Erythroblast (primary cell): ENCODE measurements at regions not wholly inside any gene's neighbourhood (a gene's known extent, or its start where the extent isn't known, plus 50 kb on each side); places are given as distances from the start of the nearest gene placed in this dataset.
"Not testable (repeated sequence)": the region's sequence is repeated elsewhere in the genome, so short reads cannot be mapped to it uniquely, and the experiment has no call there.

Experiments
- DNase-seq, 2 experiments: peaks; one replicate each; lab custom pipeline; 2025; lab: John Stamatoyannopoulos, UW
- GATA1 ChIP-seq: IDR thresholded peaks from 2 replicates; pipeline ENCODE4 v1.6.1; 2011; ENCODE audit warnings: low read depth, mild to moderate bottlenecking, control low read depth, low read length, moderate library complexity
- POLR2A ChIP-seq: IDR thresholded peaks from 2 replicates; pipeline ENCODE4 v1.6.1; 2011; ENCODE audit warnings: mild to moderate bottlenecking, low read length

DNA sequence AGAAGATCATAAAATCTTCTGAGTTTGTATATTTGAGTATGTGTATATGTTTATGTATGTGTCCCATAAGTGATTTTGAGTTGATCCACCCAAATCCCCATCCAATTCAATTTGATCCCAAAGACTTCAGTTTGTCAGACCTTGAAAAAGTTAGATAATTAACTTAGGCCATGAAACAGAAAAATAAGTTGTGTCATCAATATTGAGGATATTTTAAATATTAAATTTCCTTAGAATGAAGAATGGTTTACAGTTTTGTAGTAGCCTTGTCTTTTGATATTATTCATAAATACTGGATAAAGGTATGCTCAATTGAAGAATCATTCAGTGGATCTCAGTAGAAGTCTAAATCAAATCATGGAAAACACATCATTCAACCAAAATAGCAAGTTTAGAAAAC, 864.4 kb upstream of the INTU start:
- TF ChIP-seq POLR2A (no peak), GATA1 (no peak)
- no peak for DNase-seq

DNA sequence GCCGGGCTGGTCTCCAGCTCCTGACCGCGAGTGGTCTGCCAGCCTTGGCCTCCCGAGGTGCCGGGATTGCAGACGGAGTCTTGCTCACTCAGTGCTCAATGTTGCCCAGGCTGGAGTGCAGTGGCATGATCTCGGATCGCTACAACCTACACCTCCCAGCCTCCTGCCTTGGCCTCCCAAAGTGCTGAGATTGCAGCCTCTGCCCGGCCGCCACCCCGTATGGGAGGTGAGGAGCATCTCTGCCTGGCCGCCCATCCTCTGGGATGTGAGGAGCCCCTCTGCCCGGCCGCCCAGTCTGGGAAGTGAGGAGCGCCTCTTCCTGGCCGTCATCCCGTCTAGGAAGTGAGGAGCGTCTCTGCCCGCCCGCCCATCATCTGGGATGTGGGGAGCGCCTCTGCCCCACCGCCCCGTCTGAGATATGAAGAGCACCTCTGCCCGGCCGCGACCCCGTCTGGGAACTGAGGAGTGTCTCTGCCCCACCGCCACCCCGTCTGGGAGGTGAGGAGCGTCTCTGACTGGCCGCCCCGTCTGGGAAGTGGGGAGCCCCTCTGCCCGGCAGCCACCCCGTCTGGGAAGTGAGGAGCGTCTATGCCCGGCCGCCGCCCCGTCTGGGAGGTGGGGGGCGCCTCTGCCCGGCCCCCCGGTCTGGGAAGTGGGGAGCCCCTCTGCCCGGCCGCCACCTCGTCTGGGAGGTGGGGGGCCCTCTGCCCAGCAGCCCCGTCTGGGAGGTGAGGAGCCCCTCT, 861.8 kb upstream of the INTU start:
- not testable (repeated sequence) for DNase-seq

DNA sequence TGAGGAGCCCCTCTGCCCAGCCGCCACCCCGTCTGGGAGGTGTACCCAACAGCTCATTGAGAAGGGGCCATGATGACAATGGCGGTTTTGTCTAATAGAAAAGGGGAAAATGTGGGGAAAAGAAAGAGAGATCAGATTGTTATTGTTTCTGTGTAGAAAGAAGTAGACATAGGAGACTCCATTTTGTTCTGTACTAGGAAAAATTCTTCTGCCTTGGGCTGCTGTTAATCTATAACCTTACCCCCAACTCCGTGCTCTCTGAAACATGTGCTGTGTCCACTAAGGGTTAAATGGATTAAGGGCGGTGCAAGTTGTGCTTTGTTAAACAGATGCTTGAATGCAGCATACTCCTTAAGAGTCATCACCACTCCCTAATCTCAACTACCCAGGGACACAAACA, 861.1 kb upstream of the INTU start:
- DNase-seq = not testable (repeated sequence)

DNA sequence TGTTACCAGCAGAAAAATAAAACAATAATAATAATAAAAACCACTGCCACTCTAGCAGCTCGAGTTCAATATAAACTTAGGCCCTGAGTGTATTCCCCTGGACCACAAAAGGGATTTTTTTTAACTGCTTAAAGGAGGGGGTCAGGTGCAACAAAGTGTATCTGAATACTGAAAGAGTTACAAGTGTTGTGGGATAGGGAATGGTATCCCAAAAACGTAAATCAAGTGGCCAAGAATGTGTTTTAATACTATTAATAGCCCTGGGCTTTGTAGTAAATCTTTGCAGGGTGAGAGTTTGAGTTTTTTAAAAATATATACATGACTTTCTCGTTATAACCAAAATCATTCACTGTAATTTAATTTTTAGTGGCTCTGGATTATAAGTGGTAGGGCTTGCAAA, 860.1 kb upstream of the INTU start:
- DNase-seq = no peak
- no peak for TF ChIP-seq GATA1
- no peak for TF ChIP-seq POLR2A

DNA sequence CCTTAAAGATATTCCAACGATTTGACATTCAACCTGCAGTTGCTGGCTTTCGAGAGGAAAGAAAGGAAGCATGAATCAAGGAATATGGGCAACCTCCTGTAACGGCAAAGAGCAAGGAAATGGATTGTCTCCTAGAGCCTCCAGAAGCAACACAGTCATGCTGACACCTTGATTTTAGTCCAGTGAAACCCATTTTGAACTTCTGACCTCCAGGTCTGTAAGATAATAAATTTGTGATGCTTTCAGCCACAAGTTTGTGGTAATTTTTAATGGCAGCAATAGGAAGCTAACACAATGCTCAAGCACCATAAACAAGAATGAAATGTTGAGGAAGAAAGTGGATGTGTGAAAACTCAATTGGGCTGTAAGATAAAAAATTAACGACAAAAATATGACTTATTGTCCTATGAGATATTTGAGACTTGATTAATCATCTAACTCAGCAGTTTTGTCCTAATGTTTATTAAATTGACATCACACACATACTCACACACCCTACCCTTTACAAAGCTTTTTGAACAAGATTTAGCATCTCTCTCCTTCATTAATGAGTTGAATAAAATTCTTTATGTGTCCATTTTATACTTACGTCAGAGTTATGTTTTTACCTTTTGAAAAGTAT, 857.2 kb upstream of the INTU start:
- no peak for DNase-seq
- TF ChIP-seq GATA1 (no peak), POLR2A (no peak)

GRCh38 chr4:126776361-126776760, 856.4 kb upstream of the INTU start:
- TF ChIP-seq POLR2A (no peak), GATA1 (no peak)
- no peak for DNase-seq

GRCh38 chr4:126777649-126778048, 855.1 kb upstream of the INTU start:
- no peak for DNase-seq
- TF ChIP-seq POLR2A (no peak), GATA1 (no peak)

GRCh38 chr4:126778348-126778747, 854.4 kb upstream of the INTU start:
- TF ChIP-seq POLR2A (no peak), GATA1 (no peak)
- DNase-seq = no peak

GRCh38 chr4:126779001-126779400, 853.8 kb upstream of the INTU start:
- TF ChIP-seq POLR2A (no peak), GATA1 (no peak)
- no peak for DNase-seq

DNA sequence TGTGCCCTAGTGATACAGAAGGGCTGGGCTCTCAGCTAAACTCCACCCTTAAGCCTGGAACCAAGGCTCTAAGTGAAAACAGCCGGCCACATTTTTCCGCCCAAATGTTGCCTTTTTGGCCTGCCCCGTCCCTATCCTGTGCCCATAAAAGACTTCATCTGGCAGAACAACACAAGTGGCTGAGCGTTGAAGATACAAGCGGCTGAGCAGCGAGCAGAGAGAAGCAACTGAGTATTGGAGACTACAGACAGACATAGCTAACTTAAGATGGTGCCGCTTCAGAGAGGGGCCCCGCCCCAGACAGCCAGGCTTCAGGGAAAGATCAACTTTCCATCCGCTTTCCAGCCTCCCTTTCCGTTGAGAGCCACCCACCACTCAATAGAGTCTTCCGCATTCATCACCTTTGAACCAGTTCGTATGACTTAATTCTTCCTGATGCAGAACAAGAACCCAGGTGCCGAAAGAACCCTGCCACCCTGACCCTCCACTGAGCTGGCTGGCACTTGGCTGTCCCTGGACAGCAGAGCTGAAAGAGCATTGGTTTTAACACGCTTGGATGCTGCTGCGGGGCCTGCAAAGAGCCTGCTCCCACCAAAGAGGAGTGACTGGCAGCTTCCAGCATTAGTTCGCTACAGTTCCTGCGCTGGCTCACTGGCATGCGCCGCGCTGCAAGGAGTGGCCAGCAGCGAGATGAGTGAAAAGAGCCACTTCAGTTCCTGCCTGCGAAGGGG, 853.2 kb upstream of the INTU start:
- TF ChIP-seq POLR2A = no peak
- no peak for TF ChIP-seq GATA1
- no peak for DNase-seq

DNA sequence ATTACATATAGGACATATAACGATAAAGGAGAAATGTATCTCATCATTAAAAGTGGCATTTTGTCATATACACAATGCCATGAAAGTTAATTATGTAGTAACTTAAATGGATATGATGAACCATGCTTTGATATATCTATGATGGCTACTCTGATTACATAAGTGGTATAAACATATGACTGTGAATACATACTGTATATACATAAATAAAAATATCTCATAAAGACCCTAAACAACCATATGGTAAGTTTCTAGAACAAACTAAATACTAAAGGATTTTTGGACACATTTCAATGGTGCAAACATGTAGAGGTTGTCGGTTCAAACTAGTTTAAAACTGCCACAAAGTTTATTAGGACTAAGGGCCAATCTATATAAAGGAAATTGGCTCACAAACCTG, 849.6 kb upstream of the INTU start:
- TF ChIP-seq POLR2A (no peak), GATA1 (no peak)
- DNase-seq = no peak

DNA sequence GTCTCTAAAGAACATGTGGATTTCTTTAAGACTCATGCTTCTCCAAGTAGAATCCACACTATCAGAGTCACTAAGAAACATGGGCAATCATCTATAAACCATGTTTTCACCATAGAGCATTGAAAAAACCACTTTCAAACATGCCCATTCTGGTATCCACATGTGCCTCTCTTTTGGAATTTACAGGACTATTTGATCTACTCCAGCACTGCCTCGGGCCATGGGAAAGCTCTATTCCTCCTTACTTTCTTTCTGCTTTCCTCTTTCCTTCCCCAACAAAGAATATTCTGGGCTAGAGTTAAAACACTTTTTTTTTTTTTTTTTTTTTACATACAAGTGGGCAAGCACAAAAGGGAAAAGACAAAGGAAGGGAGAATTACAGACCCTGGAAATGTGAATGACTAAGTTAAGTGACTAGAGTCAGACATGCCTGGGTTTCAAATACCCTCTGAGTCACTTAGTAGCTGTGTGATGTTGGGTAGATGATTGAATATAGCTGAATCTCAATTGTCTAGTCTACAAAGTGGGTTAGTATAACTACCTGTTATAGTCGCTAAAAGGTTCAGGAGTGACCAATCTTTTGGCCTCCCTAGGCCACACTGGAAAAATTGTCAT, 847.7 kb upstream of the INTU start:
- no peak for DNase-seq
- TF ChIP-seq GATA1 (no peak), POLR2A (no peak)

DNA sequence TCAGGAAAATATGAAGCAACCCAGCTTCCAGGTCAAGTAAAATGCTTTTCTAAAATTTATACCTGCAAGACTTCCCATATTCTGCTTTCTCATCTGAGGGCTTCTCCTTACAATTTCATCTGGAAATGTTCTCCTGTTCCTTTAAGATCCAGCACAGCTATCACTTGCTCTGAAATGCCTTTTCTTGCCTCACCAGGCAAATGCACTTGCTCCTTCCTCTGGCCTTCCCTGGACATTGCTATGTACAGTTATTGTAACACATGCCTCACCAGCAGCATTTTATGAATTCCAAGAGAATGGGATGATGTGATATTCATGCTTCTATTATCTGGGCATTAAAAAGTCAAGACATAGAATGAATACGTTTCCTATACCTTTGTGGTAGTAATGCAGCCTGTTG, 842.1 kb upstream of the INTU start:
- no peak for DNase-seq

DNA sequence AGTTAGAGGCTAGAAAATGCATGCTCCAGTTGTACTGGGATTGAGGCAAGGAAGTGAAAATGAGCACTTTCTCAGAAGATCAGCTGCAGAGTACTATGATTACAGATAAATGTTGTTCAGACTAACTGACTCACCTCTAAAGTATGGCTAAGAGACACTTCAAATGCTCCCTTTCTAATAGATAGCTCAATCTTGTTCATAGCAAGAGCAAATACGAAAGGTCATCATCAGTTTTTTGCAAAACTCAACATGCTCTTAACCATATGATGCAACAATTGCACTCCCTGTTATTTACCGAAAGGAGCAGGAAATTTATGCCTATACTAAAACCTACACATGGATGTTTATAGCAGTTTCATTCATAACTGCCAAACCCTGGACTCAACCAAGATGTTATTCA, 838.4 kb upstream of the INTU start:
- TF ChIP-seq GATA1 (no peak), POLR2A (no peak)
- no peak for DNase-seq

More for the DNA sequence above, 842.1 kb upstream of the INTU start:
- TF ChIP-seq POLR2A = no peak
- no peak for TF ChIP-seq GATA1
